Omental fat pad (tissue), 3 donors: ENCODE measurements at regions not wholly inside any gene's neighbourhood (a gene's known extent, or its start where the extent isn't known, plus 50 kb on each side); places are given as distances from the start of the nearest gene placed in this dataset.

Source experiments
- ATAC-seq: fragments of 150-250 bp; one replicate; pipeline ENCODE4 v1.9.1; 2016; ENCODE audit warnings: mild to moderate bottlenecking, moderate library complexity; ENCODE audit not compliant: low FRiP score
- DNase-seq: peaks from one replicate; pipeline ENCODE4 v3.0.0-alpha.2; 2019; ENCODE audit warnings: low spot score
- TF ChIP-seq, protein P1 (sequence below), 3 donors: fragments of 450-650 bp; IDR thresholded peaks; one replicate each; pipeline ENCODE4 v1.5.1; 2016 to 2017; ENCODE audit warnings: antibody characterized with exemption in 3 of 3, mild to moderate bottlenecking in 3 of 3, moderate library complexity in 2 of 3

DNA sequence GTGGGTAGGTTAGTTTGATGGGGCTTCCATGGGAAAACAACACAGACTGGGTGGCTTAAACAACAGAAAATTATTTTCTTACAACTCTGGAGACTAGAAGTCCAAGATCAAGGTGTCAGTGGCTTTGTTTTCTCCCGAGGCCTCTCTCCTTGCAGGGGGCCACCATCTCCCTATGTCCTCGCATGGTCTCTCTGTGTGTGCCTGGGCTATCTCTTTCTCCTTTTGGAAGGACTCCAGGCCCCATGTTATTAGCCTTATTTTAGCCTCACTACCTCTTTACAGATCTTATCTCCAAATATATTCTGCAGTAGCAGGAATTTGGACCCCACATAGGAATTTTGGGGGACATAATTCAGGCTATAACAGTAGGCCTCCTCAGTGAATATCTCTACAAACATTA is 372.7 kb upstream of the FAT3 start:
- no peak for DNase-seq
- ATAC-seq, result no peak
- TF ChIP-seq, protein P1, sequence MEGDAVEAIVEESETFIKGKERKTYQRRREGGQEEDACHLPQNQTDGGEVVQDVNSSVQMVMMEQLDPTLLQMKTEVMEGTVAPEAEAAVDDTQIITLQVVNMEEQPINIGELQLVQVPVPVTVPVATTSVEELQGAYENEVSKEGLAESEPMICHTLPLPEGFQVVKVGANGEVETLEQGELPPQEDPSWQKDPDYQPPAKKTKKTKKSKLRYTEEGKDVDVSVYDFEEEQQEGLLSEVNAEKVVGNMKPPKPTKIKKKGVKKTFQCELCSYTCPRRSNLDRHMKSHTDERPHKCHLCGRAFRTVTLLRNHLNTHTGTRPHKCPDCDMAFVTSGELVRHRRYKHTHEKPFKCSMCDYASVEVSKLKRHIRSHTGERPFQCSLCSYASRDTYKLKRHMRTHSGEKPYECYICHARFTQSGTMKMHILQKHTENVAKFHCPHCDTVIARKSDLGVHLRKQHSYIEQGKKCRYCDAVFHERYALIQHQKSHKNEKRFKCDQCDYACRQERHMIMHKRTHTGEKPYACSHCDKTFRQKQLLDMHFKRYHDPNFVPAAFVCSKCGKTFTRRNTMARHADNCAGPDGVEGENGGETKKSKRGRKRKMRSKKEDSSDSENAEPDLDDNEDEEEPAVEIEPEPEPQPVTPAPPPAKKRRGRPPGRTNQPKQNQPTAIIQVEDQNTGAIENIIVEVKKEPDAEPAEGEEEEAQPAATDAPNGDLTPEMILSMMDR (IDR thresholded peaks at IDR 0.05), result no peak

DNA sequence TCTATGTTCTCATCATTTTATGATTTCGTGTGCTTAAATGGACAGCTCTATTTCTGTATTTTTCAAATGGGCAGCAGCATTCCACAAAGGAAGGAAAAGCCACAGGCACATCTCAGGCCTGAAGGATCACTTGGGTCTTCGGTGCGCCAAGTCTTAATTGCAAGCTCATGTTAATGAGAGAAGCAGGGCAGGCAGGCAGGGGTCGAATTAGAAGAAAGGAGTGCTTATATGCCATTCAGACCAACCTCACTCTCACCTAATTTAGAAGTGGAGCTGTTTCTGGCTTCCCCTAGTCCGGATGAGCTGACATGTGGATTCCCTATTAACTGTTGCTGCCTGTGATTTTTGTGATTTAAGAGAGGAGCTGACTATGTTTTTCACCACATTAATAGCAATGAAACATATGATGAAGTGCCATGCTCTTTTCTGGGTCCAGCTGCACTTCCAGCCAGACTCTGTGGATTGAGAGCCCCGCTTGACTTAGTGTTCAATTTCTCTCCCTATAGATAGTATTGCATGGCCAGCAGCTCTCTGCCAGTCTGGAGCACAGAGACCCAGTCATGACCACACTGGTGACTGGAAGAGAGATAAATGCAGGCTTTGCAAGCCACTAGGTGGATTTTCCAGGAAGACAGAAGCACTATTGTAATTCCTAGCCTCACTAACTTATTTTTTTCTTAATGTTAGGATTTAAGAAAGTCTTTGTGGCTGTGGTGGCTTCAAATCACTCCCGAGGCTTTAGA is 373.9 kb upstream of the FAT3 start:
- ATAC-seq (no peak), DNase-seq (no peak)
- TF ChIP-seq, protein P1 (IDR thresholded peaks at IDR 0.05), result no peak

GRCh38 chr11:91850021-91850420 is 374.6 kb upstream of the FAT3 start:
- no peak for DNase-seq
- no peak for ATAC-seq
- TF ChIP-seq, protein P1 (IDR thresholded peaks at IDR 0.05), result no peak

DNA sequence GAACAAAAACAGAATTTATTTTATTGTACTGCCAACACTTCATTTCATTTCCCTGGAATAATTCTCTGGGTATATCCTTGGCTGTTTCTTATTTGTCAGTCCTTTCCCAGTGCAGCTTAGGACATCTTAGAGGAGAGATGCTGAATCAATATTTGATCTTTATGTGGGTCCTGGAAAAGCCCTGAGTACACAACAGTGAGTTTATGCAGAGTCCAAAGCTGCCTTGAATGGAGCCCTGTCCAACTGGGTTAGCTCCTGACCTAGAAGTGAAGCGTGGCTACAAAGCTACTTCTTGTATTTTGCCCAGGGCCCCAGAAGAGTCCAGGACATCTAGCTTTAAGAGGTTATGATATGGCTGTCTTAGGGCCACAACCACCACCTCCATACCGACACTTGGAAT is 378.0 kb upstream of the FAT3 start:
- ATAC-seq (no peak), DNase-seq (no peak)
- TF ChIP-seq, protein P1 (IDR thresholded peaks at IDR 0.05), result no peak

GRCh38 chr11:91846002-91846401 is 378.6 kb upstream of the FAT3 start:
- ATAC-seq (no peak), DNase-seq (no peak)
- TF ChIP-seq, protein P1 (IDR thresholded peaks at IDR 0.05), result no peak

DNA sequence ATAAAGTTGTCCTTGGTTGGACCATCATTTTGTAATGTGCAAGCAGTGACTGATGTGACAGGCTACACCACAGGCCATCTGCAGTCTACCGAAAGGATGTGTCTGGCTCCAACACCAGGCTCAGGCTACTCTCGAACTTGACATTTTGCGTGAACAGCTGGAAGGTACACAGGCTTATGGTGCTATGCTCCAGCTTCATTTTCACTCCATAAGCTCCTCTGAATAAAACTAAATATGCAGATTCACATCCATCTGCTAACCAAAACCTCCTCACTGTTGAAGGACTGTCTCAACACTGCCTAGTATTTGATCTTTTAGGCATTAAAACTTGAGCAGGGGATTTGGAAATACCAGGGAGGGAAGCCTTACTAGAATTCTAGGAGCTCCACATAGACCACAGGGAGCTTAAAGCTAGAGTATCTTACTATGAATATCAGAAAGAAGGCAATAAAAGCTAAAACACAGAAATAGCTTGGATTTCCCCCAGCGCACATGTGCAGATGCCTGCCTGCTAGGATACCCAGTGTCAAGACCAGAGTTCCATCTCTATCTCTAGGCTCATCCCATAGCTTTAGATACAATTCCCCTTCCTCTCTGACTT is 383.9 kb upstream of the FAT3 start:
- DNase-seq (no peak), ATAC-seq (no peak)
- TF ChIP-seq, protein P1 (IDR thresholded peaks at IDR 0.05), result no peak
